ENCODE measurements at regions not wholly inside any gene's neighbourhood (a gene's known extent, or its start where the extent isn't known, plus 50 kb on each side); places are given as distances from the start of the nearest gene placed in this dataset.
"Not testable (repeated sequence)": the region's sequence is repeated elsewhere in the genome, so short reads cannot be mapped to it uniquely, and the experiment has no call there.

DNA sequence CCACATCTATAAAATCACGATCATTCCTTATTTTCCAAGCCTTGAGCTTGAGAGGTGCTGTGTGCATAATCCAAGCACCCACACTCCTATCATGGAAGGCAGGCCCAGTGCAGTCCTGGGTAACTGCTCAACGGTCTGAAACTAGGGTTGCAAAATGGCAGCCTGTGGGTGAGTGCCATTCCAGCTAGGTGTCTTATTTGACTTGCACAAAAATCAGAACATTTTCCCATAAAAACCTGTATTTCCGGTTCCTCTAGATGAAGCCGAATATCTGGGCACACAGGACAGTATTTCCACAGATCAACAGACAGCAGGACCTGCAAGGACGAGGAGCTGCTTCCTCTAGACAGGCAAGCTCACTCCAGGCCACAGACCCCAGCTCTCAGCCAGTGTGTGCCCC lies 588.8 kb downstream of the BNC2 start:
- intact Hi-C loops (cut with DNase I), result no loop called here
- DNase-seq, result no peak
- no peak for ATAC-seq

DNA sequence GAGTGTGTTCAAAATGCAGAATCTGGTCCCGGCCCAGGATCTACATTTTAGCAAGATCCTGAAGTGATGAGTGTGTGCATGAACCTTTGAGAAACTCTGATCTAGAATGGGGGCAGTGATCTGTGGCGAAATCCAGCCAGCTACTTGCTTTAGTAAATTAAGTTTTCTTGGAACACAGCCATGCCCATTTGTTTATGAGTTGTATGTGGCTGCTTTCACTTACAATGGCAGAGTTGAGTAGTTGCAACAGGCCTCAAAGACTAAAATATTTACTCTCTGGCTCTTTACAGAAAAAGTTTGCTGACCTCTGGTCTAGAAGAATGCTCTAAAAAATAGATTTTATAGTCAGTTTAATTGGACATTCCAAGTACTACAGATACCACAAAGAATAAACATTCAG lies 588.3 kb downstream of the BNC2 start:
- intact Hi-C loops (cut with DNase I), result no loop called here
- ATAC-seq (no peak), DNase-seq (no peak)

DNA sequence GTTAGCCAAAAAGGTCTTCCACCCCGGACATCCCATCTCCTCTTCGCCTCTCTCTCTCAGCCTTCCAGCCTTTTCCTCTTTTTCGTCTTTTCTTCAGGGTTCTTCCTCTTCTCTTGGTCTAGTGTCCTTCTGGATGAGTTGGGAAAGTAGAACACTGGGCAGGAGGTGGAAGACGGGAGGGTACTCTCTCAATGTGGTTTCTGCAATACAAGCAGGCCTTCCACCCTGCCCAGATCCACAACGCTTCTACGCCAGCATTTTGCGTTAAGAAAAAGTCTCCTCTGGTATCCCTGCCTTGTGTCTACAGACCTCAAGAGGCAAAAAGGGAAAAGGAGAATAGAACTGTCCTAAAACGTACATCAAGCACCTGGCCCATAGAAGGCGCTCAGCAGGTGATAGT lies 587.8 kb downstream of the BNC2 start:
- DNase-seq (no peak), ATAC-seq (no peak)
- intact Hi-C loops (cut with DNase I), result no loop called here

DNA sequence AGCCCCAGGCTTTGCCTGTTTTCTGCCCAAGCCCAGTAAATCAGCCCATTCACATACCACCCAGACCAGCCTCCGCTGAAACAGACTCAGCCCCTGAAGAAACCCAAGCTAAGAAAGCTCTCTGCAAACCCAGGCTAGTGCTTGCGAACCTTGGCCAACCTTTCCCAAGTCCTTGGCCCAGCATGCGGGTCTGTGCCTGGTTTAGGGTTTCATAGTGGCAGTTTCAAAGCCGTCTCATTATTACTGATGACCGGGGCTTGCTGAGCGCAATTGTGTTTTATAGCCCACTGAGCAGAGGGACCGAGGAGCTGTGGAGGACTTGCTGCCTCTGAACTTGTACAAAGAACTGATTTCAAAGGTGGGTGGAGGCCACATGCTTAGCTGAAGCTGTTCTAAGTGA lies 584.3 kb downstream of the BNC2 start:
- intact Hi-C loops (cut with DNase I), result no loop called here
- no peak for ATAC-seq
- DNase-seq, result no peak

DNA sequence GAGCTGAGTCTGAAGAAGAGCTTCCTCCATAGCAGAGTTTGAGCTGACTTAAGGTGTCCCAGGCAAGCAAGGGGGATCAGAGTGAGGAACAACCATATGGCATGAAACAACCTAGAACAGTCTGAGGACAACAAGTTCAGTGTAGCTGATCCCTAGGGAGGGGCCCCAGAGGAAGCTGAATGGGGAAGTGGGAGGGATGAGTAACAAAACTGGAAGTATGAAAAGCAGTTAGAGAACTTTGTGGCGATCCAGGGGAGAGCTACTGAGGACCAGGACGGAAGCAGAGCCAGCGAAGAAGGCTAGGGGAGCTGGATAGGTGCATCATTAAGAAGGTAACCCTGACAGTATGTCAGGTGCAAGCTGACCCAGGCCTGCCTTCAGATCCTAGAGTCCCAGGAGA lies 580.8 kb downstream of the BNC2 start:
- DNase-seq (no peak), ATAC-seq (peak in 1 of 2 donors; percentile 72)
- intact Hi-C loops (cut with DNase I), result no loop called here

DNA sequence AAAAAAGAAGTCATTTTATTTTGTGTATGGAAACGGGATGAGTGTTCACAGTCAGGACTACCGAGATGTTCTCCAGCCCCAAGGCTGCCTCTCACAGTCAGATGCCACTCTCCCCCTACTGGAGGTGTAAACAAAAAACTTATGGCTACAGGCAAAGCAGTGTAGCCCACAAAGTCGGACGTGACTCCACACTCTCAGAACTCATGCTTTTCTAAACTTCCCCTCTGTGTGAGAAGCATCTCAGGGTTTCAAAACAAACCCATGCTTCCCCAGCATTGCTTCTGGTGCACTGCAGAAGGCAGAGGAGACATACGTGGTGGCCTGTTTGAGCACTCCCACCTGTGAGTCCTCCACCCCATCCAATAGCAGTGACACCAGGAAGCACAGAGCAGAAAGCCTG lies 580.3 kb downstream of the BNC2 start:
- DNase-seq (no peak), ATAC-seq (no peak)
- intact Hi-C loops (cut with DNase I), result no loop called here

DNA sequence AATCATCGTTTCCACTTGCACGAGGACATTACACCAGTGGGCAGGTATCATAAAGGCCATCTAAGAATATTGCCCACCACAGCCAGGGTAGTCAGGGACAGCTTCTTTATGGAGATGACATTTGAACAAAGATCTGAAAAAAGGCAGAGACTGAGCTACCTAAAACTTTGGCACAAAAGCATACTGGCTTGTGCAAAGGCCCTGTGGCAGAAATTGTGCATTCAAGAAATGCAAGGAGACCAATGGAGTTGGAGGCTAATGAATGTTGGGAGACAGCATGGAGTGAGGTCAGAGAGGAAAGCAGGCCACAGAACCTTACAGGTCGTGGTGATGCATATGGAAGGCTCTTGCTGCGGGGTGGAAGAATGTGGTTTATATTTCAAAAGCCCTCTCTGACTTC lies 578.5 kb downstream of the BNC2 start:
- ATAC-seq (no peak), DNase-seq (no peak)
- intact Hi-C loops (cut with DNase I), result no loop called here

DNA sequence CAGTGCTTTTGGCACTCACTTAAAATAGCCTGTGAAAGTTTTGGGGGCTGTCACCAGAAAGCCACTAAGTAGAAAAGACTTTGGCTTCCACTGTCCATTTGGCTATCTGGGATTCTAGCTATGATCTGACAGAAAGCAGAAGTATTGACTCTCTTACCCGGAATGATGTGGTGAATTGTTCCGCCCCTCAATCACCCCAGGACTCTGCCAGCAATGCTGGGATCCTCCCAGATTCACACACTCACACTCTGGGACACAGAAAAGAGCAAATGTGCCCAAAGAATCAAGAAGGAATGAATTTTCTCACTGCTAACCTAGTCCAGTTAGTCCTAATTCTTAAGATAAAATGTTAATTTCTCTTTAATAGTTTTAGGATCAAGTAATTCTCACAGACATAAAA lies 576.9 kb downstream of the BNC2 start:
- intact Hi-C loops (cut with DNase I), result no loop called here
- ATAC-seq (peak in 1 of 2 donors; percentile 32), DNase-seq (no peak)

DNA sequence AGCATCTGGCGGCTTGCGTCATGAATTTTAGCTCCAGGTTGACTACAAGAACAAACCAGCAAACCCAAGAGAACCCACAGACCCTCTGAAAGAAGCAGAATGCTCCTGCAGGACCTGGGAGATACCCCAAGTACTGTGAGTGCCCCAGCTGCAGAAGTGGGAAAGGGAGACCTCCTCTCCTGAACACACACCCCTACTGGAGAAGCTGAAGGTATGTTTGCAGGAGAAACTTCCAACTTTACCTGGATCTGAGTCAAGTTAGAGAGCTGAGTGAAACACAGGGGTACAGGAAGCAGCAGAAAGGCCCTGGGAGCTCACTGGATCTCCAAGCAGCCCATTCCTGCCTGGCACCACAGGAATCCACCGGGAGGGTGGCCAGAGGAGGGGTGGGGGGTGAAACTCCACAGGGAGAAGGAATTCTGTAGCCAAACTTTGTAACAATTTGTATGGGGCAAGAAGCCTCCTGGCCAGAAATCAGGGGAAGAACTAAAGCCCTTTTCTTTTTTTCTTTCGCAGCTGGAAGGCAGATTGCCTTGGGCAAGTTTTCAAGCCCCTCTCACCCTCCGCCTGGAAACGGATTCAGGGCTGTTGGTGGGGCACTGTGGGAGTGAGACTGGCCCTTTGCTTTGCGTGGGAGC lies 576.2 kb downstream of the BNC2 start:
- no peak for DNase-seq
- peak in 1 of 2 donors; percentile 44 for ATAC-seq
- intact Hi-C loops (cut with DNase I), result no loop called here

DNA sequence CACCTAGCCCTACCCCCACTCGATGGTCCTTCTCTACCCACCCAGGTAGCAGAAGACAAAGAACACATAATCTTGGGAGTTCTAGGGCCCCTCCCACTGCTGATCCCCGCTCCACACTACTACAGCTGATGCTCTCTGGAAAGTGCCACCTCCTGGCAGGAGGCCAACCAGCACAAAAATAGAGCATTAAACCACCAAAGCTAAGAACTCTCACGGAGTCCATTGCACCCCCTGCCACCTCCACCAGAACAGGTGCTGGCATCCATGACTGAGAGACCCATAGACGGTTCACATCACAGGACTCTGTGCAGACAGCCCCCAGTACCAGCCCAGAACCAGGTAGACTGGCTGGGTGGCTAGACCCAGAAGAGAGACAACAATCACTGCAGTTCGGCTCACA lies 575.5 kb downstream of the BNC2 start:
- ATAC-seq; intact Hi-C loops (cut with DNase I); DNase-seq: not testable (repeated sequence)

DNA sequence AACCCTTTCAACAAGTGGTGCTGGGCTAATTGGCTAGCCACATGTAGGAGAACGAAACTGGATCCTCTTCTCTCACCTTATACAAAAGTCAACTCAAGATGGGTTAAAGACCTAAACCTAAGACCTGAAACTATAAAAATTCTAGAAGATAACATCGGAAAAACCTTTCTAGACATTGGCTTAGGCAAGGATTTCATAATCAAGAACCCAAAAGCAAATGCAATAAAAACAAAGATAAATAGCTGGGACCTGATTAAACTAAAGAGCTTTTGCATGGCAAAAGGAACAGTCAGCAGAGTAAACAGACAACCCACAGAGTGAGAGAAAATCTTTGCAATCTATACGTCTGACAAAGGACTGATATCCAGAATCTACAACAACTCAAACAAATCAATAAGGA lies 571.1 kb downstream of the BNC2 start:
- DNase-seq; ATAC-seq; intact Hi-C loops (cut with DNase I): not testable (repeated sequence)

DNA sequence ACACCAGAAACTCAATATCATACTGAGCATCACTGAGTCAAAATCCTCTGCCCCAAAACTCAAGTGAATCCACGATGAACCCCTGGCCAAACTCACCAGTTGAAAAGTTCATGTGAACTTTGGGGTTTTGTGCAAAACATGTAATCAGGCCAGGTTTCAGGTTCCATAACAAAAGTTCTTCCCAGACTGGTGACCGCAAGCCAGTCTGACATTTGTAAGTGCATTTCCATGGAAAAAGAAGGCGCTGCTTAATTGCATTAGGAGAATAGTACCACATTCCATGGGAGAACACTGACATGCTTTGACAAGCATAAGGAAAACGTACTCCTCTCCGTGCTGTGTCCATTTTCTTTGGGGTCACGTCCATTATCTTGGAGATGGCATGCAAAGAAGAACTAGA lies 567.0 kb downstream of the BNC2 start:
- intact Hi-C loops (cut with DNase I), result no loop called here
- ATAC-seq (no peak), DNase-seq (no peak)

DNA sequence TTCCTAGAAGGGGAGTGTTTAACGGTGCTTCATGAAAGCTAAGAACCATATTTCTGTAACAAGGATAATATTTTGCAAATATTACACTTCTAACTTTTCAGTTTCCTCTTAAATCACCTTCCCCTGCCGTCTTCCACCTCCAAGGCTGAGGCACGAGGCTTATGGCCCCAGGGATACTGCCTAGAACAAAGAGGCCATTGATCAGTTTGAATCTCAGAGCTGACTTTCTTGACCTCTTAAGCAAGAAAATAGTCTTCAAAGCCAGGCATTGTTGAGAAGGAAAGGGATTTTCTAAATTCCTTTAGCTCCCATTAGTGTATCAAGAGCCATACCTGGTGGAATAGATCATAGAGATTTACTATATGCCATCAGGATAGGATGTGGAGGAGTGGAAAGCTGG lies 566.2 kb downstream of the BNC2 start:
- DNase-seq (no peak), ATAC-seq (no peak)
- intact Hi-C loops (cut with DNase I), result no loop called here

DNA sequence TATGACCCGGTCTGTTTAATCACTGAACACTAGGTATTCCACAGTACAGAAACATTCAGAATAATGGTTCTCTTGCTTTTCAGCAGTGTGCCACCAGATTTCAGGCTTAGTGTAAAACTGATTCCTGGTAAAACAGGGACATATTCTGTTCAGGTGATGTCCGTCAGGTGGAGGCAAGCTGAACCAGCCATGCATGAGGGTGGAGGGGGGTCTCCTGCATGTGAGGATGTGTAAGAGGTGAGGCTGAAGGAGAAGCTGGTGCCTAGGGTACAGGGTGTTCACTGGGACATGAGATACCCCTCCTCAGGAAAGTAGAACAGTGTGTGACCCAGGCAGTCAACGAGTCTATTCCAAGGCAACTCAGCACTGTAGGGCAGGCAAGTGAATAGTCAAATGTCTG lies 563.9 kb downstream of the BNC2 start:
- DNase-seq (no peak), ATAC-seq (no peak)
- intact Hi-C loops (cut with DNase I), result no loop called here

DNA sequence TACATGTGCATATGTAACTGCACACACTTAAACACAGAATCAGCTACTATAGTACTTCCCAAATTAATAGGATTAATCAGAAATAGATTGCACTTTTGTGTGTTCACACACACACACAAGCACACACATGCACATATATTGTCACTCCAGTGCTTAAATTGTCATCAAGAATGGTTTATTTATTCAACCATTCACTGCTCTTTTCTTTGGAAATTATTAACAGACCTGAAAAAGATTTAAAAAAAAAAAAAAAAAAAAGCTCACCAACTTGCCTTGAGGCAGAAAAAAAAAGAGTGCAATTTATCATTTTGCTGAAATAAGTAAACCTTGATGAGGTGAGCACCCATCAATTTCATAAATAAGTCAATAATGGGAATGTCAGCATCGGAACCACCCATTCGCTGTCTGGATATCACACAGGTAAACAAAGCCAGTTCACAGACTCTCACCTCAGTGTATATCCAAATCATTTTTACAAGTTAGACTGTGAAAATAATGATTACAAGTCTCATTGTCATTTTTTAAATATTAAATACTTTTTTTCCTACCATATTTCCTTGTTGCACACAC lies 562.8 kb downstream of the BNC2 start:
- ATAC-seq (no peak), DNase-seq (no peak)
- intact Hi-C loops (cut with DNase I), result no loop called here

DNA sequence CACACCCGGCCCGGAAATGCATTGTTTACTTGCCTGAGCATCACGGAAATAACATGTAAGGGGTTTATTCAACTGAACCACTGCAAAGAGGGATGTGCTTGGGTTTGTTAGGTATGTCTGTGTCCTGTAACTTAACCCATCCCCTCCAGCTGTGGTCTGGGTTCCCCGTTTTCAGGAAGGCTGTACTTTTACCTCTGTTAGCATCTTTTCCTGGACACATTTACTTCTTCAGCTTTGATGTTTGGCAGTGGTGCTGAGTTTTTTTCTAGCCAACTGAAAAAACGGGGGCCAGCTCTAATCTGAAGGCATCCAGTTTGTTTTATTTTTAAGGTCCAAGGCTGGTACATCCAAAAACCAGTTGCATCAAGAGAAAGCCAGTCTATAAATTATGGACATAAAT lies 561.8 kb downstream of the BNC2 start:
- DNase-seq, result no peak
- ATAC-seq, result no peak
- intact Hi-C loops (cut with DNase I), result no loop called here

DNA sequence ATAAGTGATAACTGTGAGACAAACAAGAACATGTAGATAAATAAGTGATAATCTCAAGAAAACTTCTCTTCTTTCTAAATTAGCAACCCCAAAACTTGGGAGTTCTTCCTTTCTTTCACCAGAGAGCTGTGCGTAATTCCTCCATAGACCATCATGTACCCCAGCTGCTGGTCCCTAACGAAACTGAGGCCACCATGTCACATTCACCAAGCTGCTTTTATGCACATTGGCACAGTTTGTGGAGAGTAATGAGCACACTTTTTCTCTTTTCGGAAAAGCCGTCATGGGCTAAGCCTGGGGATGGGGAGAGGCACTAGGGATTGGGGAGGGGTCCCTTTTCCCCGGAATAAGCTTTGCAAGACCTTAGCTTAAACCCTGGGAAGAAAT lies 561.4 kb downstream of the BNC2 start:
- DNase-seq, result no peak

DNA sequence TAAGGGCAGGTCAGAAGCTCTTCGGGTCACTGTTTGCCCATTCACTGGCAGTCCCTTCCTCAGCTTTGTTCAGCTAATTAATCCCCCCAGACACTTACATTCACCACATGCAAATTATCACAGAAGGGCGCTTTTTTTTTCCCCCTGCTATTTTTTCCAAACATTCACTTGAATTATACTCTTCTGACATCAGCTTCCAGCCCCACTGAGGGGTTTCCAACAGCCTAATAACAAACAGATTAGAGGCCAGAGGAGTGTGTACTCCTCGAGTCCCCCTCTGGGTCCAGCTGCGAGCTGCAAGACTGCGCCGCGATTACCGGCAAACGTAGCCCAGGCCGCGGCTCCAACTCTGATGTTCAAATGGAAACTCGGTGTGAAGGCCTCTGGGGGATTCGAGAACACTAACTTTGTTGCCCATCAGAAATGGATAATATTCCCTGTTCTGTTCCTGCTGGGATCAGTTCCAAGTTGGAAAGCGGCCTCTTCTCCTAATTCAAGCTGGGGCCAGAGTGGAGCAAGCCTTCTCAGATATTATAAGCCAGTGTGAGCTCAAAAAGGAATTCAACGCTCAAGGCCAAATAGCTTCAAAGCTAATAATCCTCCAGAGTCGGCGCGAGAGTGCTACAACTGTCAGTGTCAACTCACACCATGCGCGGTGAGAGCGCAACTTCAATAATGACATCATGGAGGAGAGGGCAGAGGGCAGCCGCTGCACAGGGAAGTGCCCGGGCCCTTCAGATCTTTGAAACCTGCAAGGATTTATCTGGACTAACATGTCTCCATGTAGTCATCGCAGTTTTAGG lies 560.8 kb downstream of the BNC2 start:
- intact Hi-C loops (cut with DNase I), result no loop called here
- peak; percentile 71 to 85 for ATAC-seq
- peak; percentile 45 for DNase-seq

More for the DNA sequence above, 561.4 kb downstream of the BNC2 start:
- intact Hi-C loops (cut with DNase I), result no loop called here
- ATAC-seq, result no peak

DNA sequence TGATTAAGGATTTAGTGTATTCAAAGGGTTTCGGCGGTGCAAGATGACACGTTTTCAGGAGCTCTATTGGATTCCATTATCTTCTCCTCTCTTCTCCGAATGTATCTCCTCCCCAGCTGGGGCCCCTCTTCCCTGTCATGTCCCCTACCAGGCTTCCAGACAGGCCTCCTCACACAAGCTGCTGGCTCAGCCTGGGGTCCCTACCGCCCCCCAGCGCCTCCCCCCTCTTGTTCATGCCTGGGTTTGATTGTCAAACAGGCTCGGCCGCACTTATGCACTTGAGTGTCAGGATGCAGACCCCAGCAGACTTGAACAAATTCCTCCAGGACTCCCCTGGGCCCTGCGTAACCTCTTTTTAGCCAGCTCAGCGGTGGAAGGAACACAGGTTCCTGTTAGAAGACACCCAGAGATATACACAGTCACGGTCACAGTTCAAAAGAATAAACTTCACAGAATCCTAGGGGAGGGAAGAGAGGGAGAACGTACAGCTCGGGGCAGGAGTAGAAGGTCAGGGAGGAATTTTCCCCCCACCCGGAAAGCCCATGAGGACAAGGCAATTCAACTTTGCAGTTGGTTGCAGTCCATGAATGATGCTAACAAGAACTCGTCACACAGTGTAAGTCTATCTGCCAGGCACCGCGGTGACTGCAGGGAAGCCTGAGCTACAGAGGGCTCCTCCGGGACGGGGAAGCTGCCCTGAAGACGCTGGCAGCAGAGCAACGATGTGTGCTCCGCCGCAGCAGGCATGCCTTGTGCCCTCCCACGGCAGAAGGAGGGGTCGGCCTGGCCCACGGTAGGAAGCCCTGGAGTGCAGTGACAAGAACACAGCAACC lies 560.0 kb downstream of the BNC2 start:
- intact Hi-C loops (cut with DNase I), result no loop called here
- ATAC-seq (peak; percentile 56 to 58), DNase-seq (no peak)

DNA sequence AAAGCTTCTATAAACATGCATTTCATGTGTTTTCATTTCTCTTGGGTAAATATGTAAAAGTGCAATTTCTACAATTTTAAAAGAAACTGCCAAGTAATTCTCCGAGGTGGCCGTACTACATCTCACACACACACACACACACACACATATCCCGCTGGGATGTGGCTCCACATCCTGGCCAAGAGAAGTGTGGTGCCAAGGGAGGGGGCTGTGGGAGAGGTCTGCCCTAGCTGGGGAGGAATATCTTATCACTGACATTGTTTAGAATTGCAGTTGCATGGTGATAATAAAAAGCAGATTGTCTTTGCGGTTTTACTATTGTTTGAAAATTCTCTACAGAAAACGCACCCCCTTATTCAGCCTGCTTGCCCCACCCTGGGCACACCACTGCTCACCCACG lies 558.4 kb downstream of the BNC2 start:
- intact Hi-C loops (cut with DNase I), result no loop called here
- no peak for DNase-seq
- ATAC-seq, result no peak
